MCF 10A (cell line): ENCODE measurements at regions not wholly inside any gene's neighbourhood (a gene's known extent, or its start where the extent isn't known, plus 50 kb on each side); places are given as distances from the start of the nearest gene placed in this dataset.
"Not testable (repeated sequence)": the region's sequence is repeated elsewhere in the genome, so short reads cannot be mapped to it uniquely, and the experiment has no call there.

ENCODE experiments used
- BruUV-seq: library from RNA; stranded (reverse); fragments of 400-500 nt; replicated peaks from 2 replicates; lab custom pipeline; 2021; lab: Mats Ljungman, UMichigan
- CTCF ChIA-PET: fragments of 300-600 bp; sonication (Branson Sonifier 250); formaldehyde crosslinking; extraction: SDS; loops from one replicate; lab custom pipeline; 2021; ENCODE audit warnings: antibody characterized with exemption, inconsistent platforms; lab: Yijun Ruan, JAX
- POLR2A ChIA-PET: fragments of 300-600, 350-650 bp; sonication (Branson Sonifier 250); formaldehyde crosslinking; extraction: SDS; loops from one replicate; lab custom pipeline; 2020; ENCODE audit warnings: antibody characterized with exemption, inconsistent platforms; lab: Yijun Ruan, JAX
- DNase-seq: peaks from one replicate; pipeline ENCODE4 v3.0.0-alpha.2; 2018; ENCODE audit not compliant: unreplicated experiment
- H3K27ac Mint-ChIP-seq: one replicate; pipeline ENCODE4 v1.8.0; 2022; ENCODE audit warnings: mild to moderate bottlenecking, low read depth, mixed read lengths; ENCODE audit not compliant: unreplicated experiment
- H3K27me3 Mint-ChIP-seq: one replicate; pipeline ENCODE4 v1.8.0; 2022; ENCODE audit warnings: mixed read lengths; ENCODE audit not compliant: insufficient read depth, unreplicated experiment
- H3K36me3 Mint-ChIP-seq: one replicate; pipeline ENCODE4 v1.8.0; 2022; ENCODE audit warnings: mild to moderate bottlenecking, moderate library complexity, mixed read lengths; ENCODE audit not compliant: insufficient read depth, unreplicated experiment
- H3K4me1 Mint-ChIP-seq: one replicate; pipeline ENCODE4 v1.8.0; 2022; ENCODE audit warnings: mixed read lengths; ENCODE audit not compliant: insufficient read depth, unreplicated experiment
- H3K4me3 Mint-ChIP-seq: one replicate; pipeline ENCODE4 v1.8.0; 2022; ENCODE audit warnings: mild to moderate bottlenecking, moderate library complexity, mixed read lengths; ENCODE audit not compliant: unreplicated experiment
- H3K9me3 Mint-ChIP-seq: one replicate; pipeline ENCODE4 v1.8.0; 2022; ENCODE audit warnings: mixed read lengths; ENCODE audit not compliant: unreplicated experiment
- intact Hi-C: fragments of 100-400 bp; cut with micrococcal nuclease; formaldehyde crosslinking; loops from 2 replicates; pipeline ENCODE4 v1.14.1; 2022
- TF ChIP-seq, protein P1 (sequence below): fragments of 200-600 bp; IDR thresholded peaks from one replicate; pipeline ENCODE4 v1.8.0; 2022; ENCODE audit warnings: antibody characterized with exemption, mild to moderate bottlenecking; ENCODE audit not compliant: unreplicated experiment

DNA sequence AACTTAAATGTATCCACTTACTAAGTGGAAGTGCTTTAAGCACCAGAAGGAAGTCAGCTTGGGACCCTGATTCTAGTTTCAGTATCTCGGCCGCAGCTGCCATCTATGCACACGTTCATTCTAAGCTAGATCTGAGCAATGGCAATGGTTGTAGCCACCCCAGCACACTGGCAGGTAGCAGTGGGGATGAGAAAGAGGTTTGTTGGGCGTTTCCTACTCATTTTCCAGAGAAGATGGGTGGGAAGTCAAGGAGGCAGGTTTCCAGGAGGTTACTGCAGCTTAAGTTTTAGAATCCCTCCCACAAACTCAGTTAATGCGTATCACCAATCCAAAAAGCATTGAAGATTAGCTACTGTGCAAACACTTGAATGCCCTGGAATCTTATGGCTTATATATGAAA lies 114.2 kb upstream of the TSC22D1 start:
- H3K4me3 Mint-ChIP-seq: no peak overlapping the region
- no peak overlapping the region for H3K27ac Mint-ChIP-seq
- no peaks in the 10 kb centered on the region for H3K27me3 Mint-ChIP-seq
- no peaks in the 10 kb centered on the region for H3K4me1 Mint-ChIP-seq
- ChIA-PET POLR2A (no interaction called here), CTCF (no interaction called here)
- TF ChIP-seq, protein P1, sequence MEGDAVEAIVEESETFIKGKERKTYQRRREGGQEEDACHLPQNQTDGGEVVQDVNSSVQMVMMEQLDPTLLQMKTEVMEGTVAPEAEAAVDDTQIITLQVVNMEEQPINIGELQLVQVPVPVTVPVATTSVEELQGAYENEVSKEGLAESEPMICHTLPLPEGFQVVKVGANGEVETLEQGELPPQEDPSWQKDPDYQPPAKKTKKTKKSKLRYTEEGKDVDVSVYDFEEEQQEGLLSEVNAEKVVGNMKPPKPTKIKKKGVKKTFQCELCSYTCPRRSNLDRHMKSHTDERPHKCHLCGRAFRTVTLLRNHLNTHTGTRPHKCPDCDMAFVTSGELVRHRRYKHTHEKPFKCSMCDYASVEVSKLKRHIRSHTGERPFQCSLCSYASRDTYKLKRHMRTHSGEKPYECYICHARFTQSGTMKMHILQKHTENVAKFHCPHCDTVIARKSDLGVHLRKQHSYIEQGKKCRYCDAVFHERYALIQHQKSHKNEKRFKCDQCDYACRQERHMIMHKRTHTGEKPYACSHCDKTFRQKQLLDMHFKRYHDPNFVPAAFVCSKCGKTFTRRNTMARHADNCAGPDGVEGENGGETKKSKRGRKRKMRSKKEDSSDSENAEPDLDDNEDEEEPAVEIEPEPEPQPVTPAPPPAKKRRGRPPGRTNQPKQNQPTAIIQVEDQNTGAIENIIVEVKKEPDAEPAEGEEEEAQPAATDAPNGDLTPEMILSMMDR: no peak
- no peak for DNase-seq
- BruUV-seq: no TSS peak
- intact Hi-C loops: no loop called here
- no peaks in the 10 kb centered on the region for H3K36me3 Mint-ChIP-seq
- peaks cover 10% of the 10 kb centered on the region for H3K9me3 Mint-ChIP-seq

DNA sequence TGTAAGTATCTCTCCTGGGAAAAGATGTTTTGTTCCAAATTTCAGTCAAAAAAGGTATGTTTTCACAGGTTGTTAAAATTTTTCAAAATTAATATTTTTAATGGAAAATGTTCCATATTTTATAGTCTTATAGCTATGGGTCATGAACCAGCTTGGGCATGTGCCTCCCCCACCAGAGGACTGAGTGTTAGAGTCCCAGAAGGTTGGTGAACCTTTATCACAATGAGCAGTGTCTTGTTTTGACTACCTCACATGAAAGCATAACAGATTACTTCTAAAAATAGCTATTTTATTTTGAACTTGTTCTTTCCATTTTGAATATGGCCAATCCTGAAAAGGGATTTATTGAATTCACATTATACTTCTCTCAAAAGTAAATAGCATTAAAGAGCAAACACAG lies 112.5 kb upstream of the TSC22D1 start:
- ChIA-PET CTCF (no interaction called here), POLR2A (no interaction called here)
- no peaks in the 10 kb centered on the region for H3K36me3 Mint-ChIP-seq
- H3K9me3 Mint-ChIP-seq: peaks cover 10% of the 10 kb centered on the region
- no peak overlapping the region for H3K4me3 Mint-ChIP-seq
- BruUV-seq: no TSS peak
- intact Hi-C loops: no loop called here
- DNase-seq: no peak
- no peak overlapping the region for H3K27ac Mint-ChIP-seq
- TF ChIP-seq, protein P1: no peak
- H3K27me3 Mint-ChIP-seq: no peaks in the 10 kb centered on the region
- no peaks in the 10 kb centered on the region for H3K4me1 Mint-ChIP-seq

DNA sequence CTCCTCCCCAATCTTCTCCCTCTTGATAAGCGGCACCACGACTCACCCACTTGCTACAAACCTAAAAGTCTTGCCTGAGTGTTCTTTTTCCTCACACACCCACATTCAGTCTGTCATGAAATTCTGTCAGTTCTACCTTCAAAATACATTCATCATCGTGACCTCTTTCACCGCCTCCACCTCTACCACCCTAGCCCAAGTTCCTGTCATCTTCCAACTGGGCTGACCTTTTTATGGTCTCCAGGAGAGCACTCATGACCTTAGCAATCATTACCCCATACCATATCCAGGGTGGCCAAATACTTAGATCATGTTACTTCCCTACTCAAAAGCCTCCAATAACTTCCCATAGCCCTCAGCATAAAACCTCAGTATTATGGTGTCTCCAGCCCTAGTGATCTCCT lies 110.4 kb upstream of the TSC22D1 start:
- DNase-seq: no peak
- ChIA-PET CTCF (interaction anchor here (1.0 kb wide), 1 partner anchor 84 kb away, joined by 4 read pairs; no protein-coding TSS in a partner anchor), POLR2A (interaction anchor here (0.9 kb wide), 1 partner anchor 19 kb away, joined by 5 read pairs; no protein-coding TSS in a partner anchor)
- Mint-ChIP-seq H3K36me3 (no peaks in the 10 kb centered on the region), H3K9me3 (peaks cover 10% of the 10 kb centered on the region), H3K27ac (no peak overlapping the region), H3K4me1 (no peaks in the 10 kb centered on the region), H3K27me3 (no peaks in the 10 kb centered on the region), H3K4me3 (no peak overlapping the region)
- no TSS peak for BruUV-seq
- TF ChIP-seq, protein P1: no peak
- intact Hi-C loops: no loop called here

DNA sequence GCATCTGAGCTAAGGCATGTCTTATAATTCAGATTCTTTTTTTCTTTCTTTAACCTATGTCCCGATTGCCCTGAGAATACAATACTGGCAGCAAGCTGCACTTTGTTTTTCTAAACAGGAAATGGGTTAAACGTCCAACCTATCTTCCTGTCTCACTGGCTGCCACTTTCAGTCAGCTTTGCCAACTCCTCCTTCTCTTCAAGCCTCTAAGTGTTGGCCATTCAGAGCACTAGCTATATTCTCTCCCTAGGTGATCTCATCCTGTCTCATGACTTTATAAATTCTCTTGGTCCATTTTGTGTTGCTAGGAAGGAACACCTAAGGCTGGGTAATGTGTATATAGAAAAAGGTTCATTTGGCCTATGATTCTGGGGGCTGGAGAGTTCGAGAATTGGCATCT lies 109.5 kb upstream of the TSC22D1 start:
- CTCF ChIA-PET: interaction anchor here (0.7 to 1.0 kb wide), 3 partner anchors 45 to 137 kb away, joined by 3 to 4 read pairs (median 4); no protein-coding TSS in a partner anchor
- POLR2A ChIA-PET: no interaction called here

DNA sequence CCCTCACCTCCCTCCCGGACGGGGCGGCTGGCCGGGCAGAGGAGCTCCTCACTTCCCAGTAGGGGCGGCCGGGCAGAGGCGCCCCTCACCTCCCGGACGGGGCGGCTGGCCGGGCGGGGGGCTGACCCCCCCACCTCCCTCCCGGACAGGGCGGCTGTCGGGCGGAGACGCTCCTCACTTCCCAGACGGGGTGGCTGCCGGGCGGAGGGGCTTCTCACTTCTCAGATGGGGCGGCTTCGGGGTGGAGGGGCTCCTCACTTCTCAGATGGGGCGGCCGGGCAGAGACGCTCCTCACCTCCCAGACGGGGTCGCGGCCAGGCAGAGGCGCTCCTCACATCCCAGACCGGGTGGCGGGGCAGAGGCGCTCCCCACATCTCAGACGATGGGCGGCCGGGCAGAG lies 106.3 kb upstream of the TSC22D1 start:
- H3K27ac Mint-ChIP-seq, CTCF ChIA-PET, DNase-seq, intact Hi-C loops, POLR2A ChIA-PET, H3K4me3 Mint-ChIP-seq, H3K4me1 Mint-ChIP-seq, H3K36me3 Mint-ChIP-seq, BruUV-seq, H3K27me3 Mint-ChIP-seq: not testable (repeated sequence)
- H3K9me3 Mint-ChIP-seq: peaks cover 10% of the 10 kb centered on the region

More for the DNA sequence above, 109.5 kb upstream of the TSC22D1 start:
- intact Hi-C loops: no loop called here
- H3K4me1 Mint-ChIP-seq: no peaks in the 10 kb centered on the region
- no peak overlapping the region for H3K27ac Mint-ChIP-seq
- DNase-seq: no peak
- BruUV-seq: no TSS peak
- TF ChIP-seq, protein P1: no peak
- no peaks in the 10 kb centered on the region for H3K36me3 Mint-ChIP-seq
- H3K9me3 Mint-ChIP-seq: peaks cover 10% of the 10 kb centered on the region
- no peak overlapping the region for H3K4me3 Mint-ChIP-seq
- no peaks in the 10 kb centered on the region for H3K27me3 Mint-ChIP-seq
